GM23338 (cell line): ENCODE measurements at regions not wholly inside any gene's neighbourhood (a gene's known extent, or its start where the extent isn't known, plus 50 kb on each side); places are given as distances from the start of the nearest gene placed in this dataset.

Experiments
- ATAC-seq: fragments of 200-7000 bp; cut with Tn5 transposase; 3 replicates; pipeline ENCODE4 v1.9.1; 2020
- DNase-seq: peaks from one replicate; pipeline ENCODE4 v3.0.0-alpha.2; 2015; ENCODE audit warnings: low spot score
- H2AFZ ChIP-seq: fragments of 200-600 bp; sonication (generic); 2 replicates; pipeline ENCODE4 v1.8.0; 2016; ENCODE audit warnings: antibody characterized with exemption, mild to moderate bottlenecking, moderate library complexity
- H3F3A ChIP-seq: fragments of 200-600 bp; sonication (generic); replicated peaks from 2 replicates; pipeline ENCODE4 v1.8.0; 2017; ENCODE audit warnings: antibody characterized with exemption, mixed run types, low read depth
- H3K27ac ChIP-seq: fragments of 200-600 bp; sonication (generic); 2 replicates; pipeline ENCODE4 v1.6.1; 2016; ENCODE audit warnings: low read depth
- H3K27me3 ChIP-seq: fragments of 200-600 bp; sonication (generic); 2 replicates; pipeline ENCODE4 v1.8.0; 2016; ENCODE audit warnings: mild to moderate bottlenecking, mixed run types, moderate library complexity; ENCODE audit not compliant: insufficient read depth
- H3K36me3 ChIP-seq: fragments of 200-600 bp; sonication (generic); 2 replicates; pipeline ENCODE4 v1.8.0; 2016; ENCODE audit warnings: mild to moderate bottlenecking; ENCODE audit not compliant: insufficient read depth
- H3K4me1 ChIP-seq: fragments of 200-600 bp; sonication (generic); 2 replicates; pipeline ENCODE4 v1.8.0; 2016; ENCODE audit warnings: mild to moderate bottlenecking, moderate library complexity; ENCODE audit not compliant: insufficient read depth
- H3K4me2 ChIP-seq: fragments of 200-600 bp; sonication (generic); 2 replicates; pipeline ENCODE4 v1.7.1; 2017; ENCODE audit warnings: mixed run types
- H3K4me3 ChIP-seq: fragments of 200-600 bp; sonication (generic); 2 replicates; pipeline ENCODE4 v1.6.1; 2016; ENCODE audit warnings: mixed run types
- H3K79me2 ChIP-seq: fragments of 200-600 bp; sonication (generic); replicated peaks from 2 replicates; pipeline ENCODE4 v1.8.0; 2017; ENCODE audit warnings: mild to moderate bottlenecking; ENCODE audit not compliant: insufficient read depth
- H3K9me2 ChIP-seq: fragments of 200-600 bp; sonication (generic); 2 replicates; pipeline ENCODE4 v1.8.0; 2017; ENCODE audit not compliant: insufficient read depth
- H4K20me1 ChIP-seq: fragments of 200-600 bp; sonication (generic); replicated peaks from 2 replicates; pipeline ENCODE4 v1.8.0; 2017; ENCODE audit warnings: mild to moderate bottlenecking; ENCODE audit not compliant: insufficient read depth
- H3K27ac Mint-ChIP-seq: 2 replicates; pipeline ENCODE4 v1.8.0; 2020; ENCODE audit warnings: inconsistent platforms, mild to moderate bottlenecking, moderate library complexity, mixed read lengths
- H3K27me3 Mint-ChIP-seq: 3 replicates; pipeline ENCODE4 v1.8.0; 2022; ENCODE audit warnings: low read depth, mild to moderate bottlenecking, moderate library complexity, mixed read lengths, inconsistent platforms; ENCODE audit not compliant: insufficient read depth, poor library complexity
- H3K36me3 Mint-ChIP-seq: 3 replicates; pipeline ENCODE4 v1.8.0; 2021; ENCODE audit warnings: low read depth, mild to moderate bottlenecking, inconsistent platforms, moderate library complexity, mixed read lengths
- H3K4me1 Mint-ChIP-seq: 3 replicates; pipeline ENCODE4 v1.8.0; 2020; ENCODE audit warnings: mild to moderate bottlenecking, inconsistent platforms, mixed read lengths
- H3K4me3 Mint-ChIP-seq: 3 replicates; pipeline ENCODE4 v1.8.0; 2021; ENCODE audit warnings: moderate library complexity, mild to moderate bottlenecking, inconsistent platforms, mixed read lengths
- H3K9me3 Mint-ChIP-seq: 3 replicates; pipeline ENCODE4 v1.8.0; 2020; ENCODE audit warnings: moderate library complexity, mild to moderate bottlenecking, inconsistent platforms, mixed read lengths
- EZH2 ChIP-seq: fragments of 200-600 bp; sonication (generic); IDR thresholded peaks from one replicate; pipeline ENCODE4 v1.8.0; 2017; ENCODE audit warnings: antibody characterized with exemption, mild to moderate bottlenecking, low read depth; ENCODE audit not compliant: unreplicated experiment
- EZH2phosphoT487 ChIP-seq: fragments of 200-600 bp; sonication (generic); IDR thresholded peaks from one replicate; pipeline ENCODE4 v1.8.1; 2018; ENCODE audit warnings: antibody characterized with exemption; ENCODE audit not compliant: unreplicated experiment
- JUNB ChIP-seq: IDR thresholded peaks from one replicate; pipeline ENCODE4 v1.6.1; 2016; ENCODE audit warnings: antibody characterized with exemption; ENCODE audit not compliant: unreplicated experiment
- NANOG ChIP-seq: IDR thresholded peaks from 2 replicates; pipeline ENCODE4 v1.6.1; 2016; ENCODE audit warnings: antibody characterized with exemption, borderline replicate concordance
- POLR2AphosphoS5 ChIP-seq: IDR thresholded peaks from 2 replicates; pipeline ENCODE4 v1.6.1; 2016; ENCODE audit warnings: antibody characterized with exemption, low read depth
- REST ChIP-seq: IDR thresholded peaks from one replicate; pipeline ENCODE4 v1.6.1; 2018; ENCODE audit warnings: antibody characterized with exemption; ENCODE audit not compliant: unreplicated experiment
- STAT1 ChIP-seq: IDR thresholded peaks from one replicate; pipeline ENCODE4 v1.6.1; 2016; ENCODE audit warnings: antibody characterized with exemption; ENCODE audit not compliant: unreplicated experiment
- ZNF114 ChIP-seq: fragments of 250-450 bp; sonication (Bioruptor Pico); IDR thresholded peaks from 2 replicates; pipeline ENCODE4 v1.5.0; 2020; ENCODE audit warnings: mild to moderate bottlenecking, moderate library complexity
- ZNF331 ChIP-seq: fragments of 250-450 bp; sonication (Bioruptor Pico); IDR thresholded peaks from 2 replicates; pipeline ENCODE4 v1.5.0; 2020; ENCODE audit warnings: low read depth, mild to moderate bottlenecking, moderate library complexity
- ZNF462 ChIP-seq: fragments of 250-450 bp; sonication (Bioruptor Pico); IDR thresholded peaks from 2 replicates; pipeline ENCODE4 v1.5.0; 2020; ENCODE audit warnings: mild to moderate bottlenecking, moderate library complexity

GRCh38 chr1:221915764-221916163 lies 173.9 kb upstream of the DUSP10 start:
- H4K20me1 ChIP-seq, result no peaks in the 10 kb centered on the region
- Mint-ChIP-seq H3K27ac (no peak overlapping the region), H3K27me3 (peaks cover 2% of the 10 kb centered on the region), H3K4me1 (no peaks in the 10 kb centered on the region), H3K9me3 (no peaks in the 10 kb centered on the region), H3K4me3 (no peak overlapping the region), H3K36me3 (no peaks in the 10 kb centered on the region)
- H3F3A ChIP-seq, result no peaks in the 10 kb centered on the region
- H3K4me1 ChIP-seq, result no peaks in the 10 kb centered on the region
- no peak overlapping the region for H3K27ac ChIP-seq
- no peaks in the 10 kb centered on the region for H3K79me2 ChIP-seq
- no peak overlapping the region for H3K4me3 ChIP-seq
- DNase-seq (no peak), ATAC-seq (no peak)
- H3K9me2 ChIP-seq, result 0 out of 2 replicates have a peak, but pooled peaks cover 4% of the 10 kb centered on the region
- no peaks in the 10 kb centered on the region for H3K27me3 ChIP-seq
- TF ChIP-seq JUNB, result no peak
- TF ChIP-seq ZNF462 (CRISPR knock-in tag), result no peak
- TF ChIP-seq STAT1, result no peak
- no peak for TF ChIP-seq ZNF331 (CRISPR knock-in tag)
- TF ChIP-seq NANOG, result no peak
- TF ChIP-seq REST, result no peak
- TF ChIP-seq EZH2, result no peak
- no peak for TF ChIP-seq POLR2AphosphoS5
- no peak for TF ChIP-seq EZH2phosphoT487
- no peak for TF ChIP-seq ZNF114 (CRISPR knock-in tag)
- H2AFZ ChIP-seq, result no peak overlapping the region
- no peaks in the 10 kb centered on the region for H3K36me3 ChIP-seq
- no peak overlapping the region for H3K4me2 ChIP-seq
